B cell (primary cell): ENCODE measurements at regions not wholly inside any gene's neighbourhood (a gene's known extent, or its start where the extent isn't known, plus 50 kb on each side); places are given as distances from the start of the nearest gene placed in this dataset.

Experiments used
- CTCF ChIP-seq: fragments of 200-600 bp; IDR thresholded peaks from one replicate; pipeline ENCODE4 v1.8.0; 2022; ENCODE audit warnings: antibody characterized with exemption, mild to moderate bottlenecking
- EZH2 ChIP-seq: IDR thresholded peaks from 2 replicates; pipeline ENCODE4 v1.6.1; 2012; ENCODE audit warnings: borderline replicate concordance, low read depth, mild to moderate bottlenecking, moderate library complexity, low read length; ENCODE audit not compliant: insufficient read depth, poor library complexity, severe bottlenecking

GRCh38 chr18:75581336-75582131, 154.0 kb upstream of the SMIM21 start:
- no peak for TF ChIP-seq CTCF
- no peak for TF ChIP-seq EZH2
